ENCODE measurements at regions not wholly inside any gene's neighbourhood (a gene's known extent, or its start where the extent isn't known, plus 50 kb on each side); places are given as distances from the start of the nearest gene placed in this dataset.
"Not testable (repeated sequence)": the region's sequence is repeated elsewhere in the genome, so short reads cannot be mapped to it uniquely, and the experiment has no call there.

GRCh38 chr11:116328851-116329250, 443.9 kb downstream of the BUD13 start:
- no peak for DNase-seq

- no peak for DNase-seq
These were observed 444.4 kb downstream of the BUD13 start for GRCh38 chr11:116328391-116328790.

- no peak for DNase-seq
These were observed 446.6 kb downstream of the BUD13 start for GRCh38 chr11:116326146-116326545.

GRCh38 chr11:116325247-116325646, 447.5 kb downstream of the BUD13 start:
- no peak for DNase-seq

- DNase-seq = not testable (repeated sequence)
These were observed 448.7 kb downstream of the BUD13 start for GRCh38 chr11:116324077-116324476.

GRCh38 chr11:116317212-116317611, 455.6 kb downstream of the BUD13 start:
- no peak for DNase-seq

GRCh38 chr11:116314006-116314405, 458.8 kb downstream of the BUD13 start:
- no peak for DNase-seq

- DNase-seq = no peak
These were observed 460.0 kb downstream of the BUD13 start for GRCh38 chr11:116312570-116313391.

- no peak for DNase-seq
These were observed 461.6 kb downstream of the BUD13 start for GRCh38 chr11:116311206-116311605.

- no peak for DNase-seq
These were observed 462.1 kb downstream of the BUD13 start for GRCh38 chr11:116310698-116311097.

- DNase-seq = no peak
These were observed 462.6 kb downstream of the BUD13 start for GRCh38 chr11:116310226-116310625.

- DNase-seq = no peak
These were observed 463.3 kb downstream of the BUD13 start for GRCh38 chr11:116309446-116309845.

- no peak for DNase-seq
These were observed 470.0 kb downstream of the BUD13 start for GRCh38 chr11:116302756-116303155.

GRCh38 chr11:116301141-116301540, 471.6 kb downstream of the BUD13 start:
- no peak for DNase-seq

- DNase-seq = no peak
These were observed 472.6 kb downstream of the BUD13 start for GRCh38 chr11:116300232-116300631.

- no peak for DNase-seq
These were observed 478.2 kb downstream of the BUD13 start for GRCh38 chr11:116294630-116295029.

- DNase-seq = no peak
These were observed 484.9 kb downstream of the BUD13 start for GRCh38 chr11:116287866-116288265.

GRCh38 chr11:116285026-116285425, 487.8 kb downstream of the BUD13 start:
- no peak for DNase-seq

- DNase-seq = no peak
These were observed 489.5 kb downstream of the BUD13 start for GRCh38 chr11:116283300-116283699.

- DNase-seq = no peak
These were observed 490.3 kb downstream of the BUD13 start for GRCh38 chr11:116282481-116282880.

GRCh38 chr11:116281173-116282160, 491.3 kb downstream of the BUD13 start:
- DNase-seq = no peak

- DNase-seq = no peak
These were observed 493.3 kb downstream of the BUD13 start for GRCh38 chr11:116279511-116279910.

GRCh38 chr11:116278076-116278475, 494.7 kb downstream of the BUD13 start:
- DNase-seq = no peak
